PFSK-1 (cell line): ENCODE measurements at regions not wholly inside any gene's neighbourhood (a gene's known extent, or its start where the extent isn't known, plus 50 kb on each side); places are given as distances from the start of the nearest gene placed in this dataset.

ENCODE experiments used
- POLR2AphosphoS5 ChIP-seq: IDR thresholded peaks from 2 replicates; pipeline ENCODE4 v1.6.1; 2012; ENCODE audit warnings: low read depth, mild to moderate bottlenecking, control low read depth, low read length, moderate library complexity
- SIN3A ChIP-seq: IDR thresholded peaks from 2 replicates; pipeline ENCODE4 v1.6.1; 2012; ENCODE audit warnings: mild to moderate bottlenecking, low read length, moderate library complexity, borderline replicate concordance; ENCODE audit not compliant: insufficient read depth
- TAF1 ChIP-seq: IDR thresholded peaks from 2 replicates; pipeline ENCODE4 v1.6.1; 2012; ENCODE audit warnings: low read length, control low read depth, borderline replicate concordance; ENCODE audit not compliant: insufficient read depth
- TF ChIP-seq, protein P1 (sequence below), 2 experiments: IDR thresholded peaks; 2 replicates each; pipeline versions ENCODE4 v1.6.1 to v1.8.0; 2011 to 2012; ENCODE audit warnings: low read depth in 2 of 2, low read length in 2 of 2, control low read depth in 1 of 2, inconsistent platforms in 1 of 2, mild to moderate bottlenecking in 1 of 2, moderate library complexity in 1 of 2; ENCODE audit not compliant: insufficient read depth in 1 of 2

DNA sequence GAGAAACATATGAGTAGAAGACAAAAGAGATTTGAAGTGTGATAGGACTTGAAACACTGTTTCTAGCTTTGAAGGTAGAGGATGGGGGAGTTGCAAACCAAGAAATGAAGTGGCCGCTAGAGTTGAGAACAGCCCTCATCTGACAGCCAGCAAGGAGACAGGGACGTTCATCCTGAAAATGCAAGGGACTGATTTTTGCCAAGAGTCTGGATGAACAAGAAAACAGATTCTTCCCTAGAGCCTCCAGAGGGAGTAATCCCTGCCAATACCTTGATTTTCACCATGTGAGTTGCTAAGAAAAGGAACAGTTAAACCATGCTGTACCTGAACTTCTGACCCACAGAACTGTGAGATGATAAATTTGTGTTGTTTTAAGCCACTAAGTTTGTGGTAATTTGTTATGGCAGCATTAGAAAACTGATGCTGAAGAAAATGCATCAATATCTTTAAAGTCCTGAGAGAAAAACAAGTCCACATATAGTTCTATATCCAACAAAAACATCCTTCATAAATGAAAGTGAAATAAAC is 154.0 kb upstream of the ADAMTSL1 start:
- TF ChIP-seq TAF1: no peak
- TF ChIP-seq, protein P1, sequence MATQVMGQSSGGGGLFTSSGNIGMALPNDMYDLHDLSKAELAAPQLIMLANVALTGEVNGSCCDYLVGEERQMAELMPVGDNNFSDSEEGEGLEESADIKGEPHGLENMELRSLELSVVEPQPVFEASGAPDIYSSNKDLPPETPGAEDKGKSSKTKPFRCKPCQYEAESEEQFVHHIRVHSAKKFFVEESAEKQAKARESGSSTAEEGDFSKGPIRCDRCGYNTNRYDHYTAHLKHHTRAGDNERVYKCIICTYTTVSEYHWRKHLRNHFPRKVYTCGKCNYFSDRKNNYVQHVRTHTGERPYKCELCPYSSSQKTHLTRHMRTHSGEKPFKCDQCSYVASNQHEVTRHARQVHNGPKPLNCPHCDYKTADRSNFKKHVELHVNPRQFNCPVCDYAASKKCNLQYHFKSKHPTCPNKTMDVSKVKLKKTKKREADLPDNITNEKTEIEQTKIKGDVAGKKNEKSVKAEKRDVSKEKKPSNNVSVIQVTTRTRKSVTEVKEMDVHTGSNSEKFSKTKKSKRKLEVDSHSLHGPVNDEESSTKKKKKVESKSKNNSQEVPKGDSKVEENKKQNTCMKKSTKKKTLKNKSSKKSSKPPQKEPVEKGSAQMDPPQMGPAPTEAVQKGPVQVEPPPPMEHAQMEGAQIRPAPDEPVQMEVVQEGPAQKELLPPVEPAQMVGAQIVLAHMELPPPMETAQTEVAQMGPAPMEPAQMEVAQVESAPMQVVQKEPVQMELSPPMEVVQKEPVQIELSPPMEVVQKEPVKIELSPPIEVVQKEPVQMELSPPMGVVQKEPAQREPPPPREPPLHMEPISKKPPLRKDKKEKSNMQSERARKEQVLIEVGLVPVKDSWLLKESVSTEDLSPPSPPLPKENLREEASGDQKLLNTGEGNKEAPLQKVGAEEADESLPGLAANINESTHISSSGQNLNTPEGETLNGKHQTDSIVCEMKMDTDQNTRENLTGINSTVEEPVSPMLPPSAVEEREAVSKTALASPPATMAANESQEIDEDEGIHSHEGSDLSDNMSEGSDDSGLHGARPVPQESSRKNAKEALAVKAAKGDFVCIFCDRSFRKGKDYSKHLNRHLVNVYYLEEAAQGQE (IDR thresholded peaks at IDR 0.05; ENCODE audit: insufficient read depth in 1 of 2, low read depth in 2 of 2, low read length in 2 of 2): no peak
- no peak for TF ChIP-seq SIN3A
- TF ChIP-seq POLR2AphosphoS5: no peak
